HG03066 (cell line): ENCODE measurements at regions not wholly inside any gene's neighbourhood (a gene's known extent, or its start where the extent isn't known, plus 50 kb on each side); places are given as distances from the start of the nearest gene placed in this dataset.

ENCODE experiments used
- ATAC-seq: cut with Tn5 transposase; IDR thresholded peaks from one replicate; pipeline ENCODE4 v1.9.1; 2021; ENCODE audit warnings: low read depth; ENCODE audit not compliant: unreplicated experiment

GRCh38 chr17:65446838-65447526 lies 114.5 kb downstream of the AXIN2 start:
- ATAC-seq: no peak

- no peak for ATAC-seq
Observed at GRCh38 chr17:65446043-65446442, 115.4 kb downstream of the AXIN2 start.

GRCh38 chr17:65444049-65444448 lies 117.4 kb downstream of the AXIN2 start:
- ATAC-seq: no peak

GRCh38 chr17:65442691-65443090 lies 118.8 kb downstream of the AXIN2 start:
- no peak for ATAC-seq

GRCh38 chr17:65442250-65442649 lies 119.2 kb downstream of the AXIN2 start:
- no peak for ATAC-seq

- ATAC-seq: no peak
Observed at GRCh38 chr17:65441053-65441605, 120.3 kb downstream of the AXIN2 start.

- no peak for ATAC-seq
Observed at GRCh38 chr17:65438708-65439294, 122.6 kb downstream of the AXIN2 start.

- ATAC-seq: no peak
Observed at GRCh38 chr17:65438173-65438572, 123.3 kb downstream of the AXIN2 start.

GRCh38 chr17:65436871-65437270 lies 124.6 kb downstream of the AXIN2 start:
- no peak for ATAC-seq

GRCh38 chr17:65434878-65435277 lies 126.6 kb downstream of the AXIN2 start:
- no peak for ATAC-seq

- ATAC-seq: no peak
Observed at GRCh38 chr17:65434251-65434650, 127.2 kb downstream of the AXIN2 start.

GRCh38 chr17:65433592-65433991 lies 127.9 kb downstream of the AXIN2 start:
- ATAC-seq: no peak

- no peak for ATAC-seq
Observed at GRCh38 chr17:65433157-65433556, 128.3 kb downstream of the AXIN2 start.

GRCh38 chr17:65431116-65431515 lies 130.3 kb downstream of the AXIN2 start:
- ATAC-seq: no peak

- ATAC-seq: no peak
Observed at GRCh38 chr17:65430209-65430833, 131.1 kb downstream of the AXIN2 start.

GRCh38 chr17:65423346-65424140 lies 137.9 kb downstream of the AXIN2 start:
- ATAC-seq: no peak

- ATAC-seq: no peak
Observed at GRCh38 chr17:65418622-65419021, 142.8 kb downstream of the AXIN2 start.

- no peak for ATAC-seq
Observed at GRCh38 chr17:65417406-65418221, 143.8 kb downstream of the AXIN2 start.

- ATAC-seq: no peak
Observed at GRCh38 chr17:65415991-65416390, 145.5 kb downstream of the AXIN2 start.

GRCh38 chr17:65413390-65413789 lies 148.1 kb downstream of the AXIN2 start:
- ATAC-seq: no peak
